Spleen (tissue), 11 donors: ENCODE measurements at regions not wholly inside any gene's neighbourhood (a gene's known extent, or its start where the extent isn't known, plus 50 kb on each side); places are given as distances from the start of the nearest gene placed in this dataset.

ENCODE experiments used
- DNase-seq: peaks from one replicate; pipeline ENCODE4 v3.0.0-alpha.2; 2020
- H3K27ac ChIP-seq, 8 donors: fragments of 200-600 bp; sonication (generic) in 7 of 8; 1 replicate in 4 of 8; 2 replicates in 4 of 8; pipeline versions ENCODE4 v1.5.0 to v1.8.0; 2016 to 2021; ENCODE audit warnings: inconsistent platforms in 4 of 8, mild to moderate bottlenecking in 4 of 8, moderate library complexity in 1 of 8
- H3K27me3 ChIP-seq, 7 donors: fragments of 200-600 bp; sonication (generic) in 6 of 7; replicated peaks in 1 of 7; 1 replicate in 4 of 7; 2 replicates in 3 of 7; pipeline versions ENCODE4 v1.5.0 to v1.8.0; 2016 to 2021; ENCODE audit warnings: inconsistent platforms in 3 of 7, mild to moderate bottlenecking in 1 of 7
- H3K36me3 ChIP-seq, 6 donors: fragments of 200-600 bp; sonication (generic) in 5 of 6; 1 replicate in 4 of 6; 2 replicates in 2 of 6; pipeline versions ENCODE4 v1.5.0 to v1.8.0; 2016 to 2021; ENCODE audit warnings: inconsistent platforms in 2 of 6
- H3K4me1 ChIP-seq, 6 donors: fragments of 200-600 bp; sonication (generic) in 5 of 6; 1 replicate in 3 of 6; 2 replicates in 3 of 6; pipeline versions ENCODE4 v1.5.0 to v1.8.0; 2016 to 2021; ENCODE audit warnings: inconsistent platforms in 3 of 6
- H3K4me3 ChIP-seq, 8 donors: fragments of 200-600 bp; sonication (generic) in 7 of 8; 1 replicate in 4 of 8; 2 replicates in 4 of 8; pipeline versions ENCODE4 v1.5.0 to v1.8.0; 2016 to 2021; ENCODE audit warnings: inconsistent platforms in 4 of 8, mild to moderate bottlenecking in 4 of 8, moderate library complexity in 2 of 8
- H3K9me3 ChIP-seq, 8 donors: fragments of 200-600 bp; sonication (generic) in 7 of 8; 1 replicate in 4 of 8; 2 replicates in 4 of 8; pipeline versions ENCODE4 v1.5.0 to v1.8.0; 2016 to 2021; ENCODE audit warnings: inconsistent platforms in 4 of 8
- POLR2A ChIP-seq, 3 donors: fragments of 450-650 bp; IDR thresholded peaks; one replicate each; pipeline ENCODE4 v1.5.1; 2017; ENCODE audit warnings: antibody characterized with exemption in 3 of 3, mild to moderate bottlenecking in 1 of 3
- POLR2AphosphoS5 ChIP-seq, 3 donors: sonication (generic); formaldehyde crosslinking; IDR thresholded peaks; one replicate each; pipeline ENCODE4 v1.5.1; 2017; ENCODE audit warnings: antibody characterized with exemption in 3 of 3
- WGBS, 5 donors: extraction: QIAGEN DNeasy Blood & Tissue Kit in 3 of 5; methylation state at CpG; one replicate each; pipeline versions ENCODE4 v1.1.5 to v1.1.7; 2013 to 2018; 5-methylcytosine and 5-hydroxymethylcytosine counted together
- intact Hi-C: fragments of 100-400 bp; cut with DNase I; formaldehyde crosslinking; loops from one replicate; pipeline ENCODE4 v1.15.0; 2023; ENCODE audit warnings: low total_unique reads
- TF ChIP-seq, protein P1 (sequence below), 11 experiments: fragments of 200-600 bp in 7 of 11; fragments of 450-650 bp in 4 of 11; sonication (generic) in 4 of 11; IDR thresholded peaks in 8 of 11; conservative IDR thresholded peaks in 3 of 11; 1 replicate in 7 of 11; 2 replicates in 4 of 11; pipeline versions ENCODE4 v1.4.0 to v1.8.0; 2016 to 2021; ENCODE audit warnings: antibody characterized with exemption in 11 of 11, inconsistent platforms in 4 of 11, mild to moderate bottlenecking in 1 of 11
- donor health status: healthy with polysubstance abuse.
- donor health status: DM: no; HTN: no; CAD: no; lungs with moderate emphysema.
- donor health status: DM: no; HTN: no; CAD: no.
- donor health status: Bipolar disorder and iron deficiency.
- donor health status: healthy.
- donor health status: DM: no; HTN: no; CAD: no.
- donor health status: DM: yes; HTN: yes; CAD: no.

DNA sequence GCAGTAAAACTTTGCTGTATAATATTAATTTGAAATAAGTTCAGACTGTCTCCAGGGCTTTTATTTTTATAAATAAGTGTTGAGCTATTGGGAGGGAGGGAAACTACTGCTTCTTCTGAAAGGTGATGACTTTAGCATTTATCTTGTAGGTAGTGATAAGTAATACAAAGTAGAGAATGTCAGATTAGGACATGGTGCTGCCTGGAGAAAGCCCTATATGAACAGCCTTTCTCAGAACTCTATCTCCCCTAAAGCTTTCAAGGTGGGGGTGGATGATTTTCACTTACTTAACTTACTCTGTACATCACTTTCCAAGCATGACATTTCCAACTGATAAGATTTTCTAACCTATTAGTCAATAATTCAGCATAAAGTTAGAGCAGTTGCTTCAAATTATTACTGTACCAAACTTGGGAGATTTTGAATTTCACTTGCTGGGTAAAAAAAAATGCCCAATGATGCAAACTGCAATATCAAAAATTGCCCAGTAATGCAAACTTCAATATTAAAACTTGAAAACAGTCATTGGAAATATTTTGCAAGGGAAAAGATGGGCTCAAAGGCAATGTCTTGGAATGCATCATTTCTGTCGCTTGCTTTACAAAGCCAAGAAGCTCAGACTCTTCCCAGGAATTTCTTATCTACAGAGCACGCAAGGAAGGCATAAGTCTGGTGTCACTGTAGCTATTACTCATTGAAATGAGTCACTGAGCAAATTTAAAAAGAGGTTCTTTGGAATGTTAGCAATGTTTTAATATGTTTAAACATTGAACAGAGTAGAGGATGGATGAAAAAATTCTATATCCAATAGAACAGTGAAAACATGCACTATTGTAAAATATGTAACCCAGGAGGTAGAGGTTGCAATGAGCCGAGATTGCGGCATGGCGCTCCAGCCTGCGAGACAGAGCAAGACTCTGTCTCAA, 569.5 kb downstream of the PSAT1 start:
- H3K4me3 ChIP-seq = no peak overlapping the region
- WGBS, 5 donors = 81 to 93% (median 87%) methylated on average over 6 of the region's 6 CpGs
- no peak overlapping the region for H3K27ac ChIP-seq
- no peaks in the 10 kb centered on the region for H3K4me1 ChIP-seq
- intact Hi-C loops = no loop called here
- TF ChIP-seq POLR2AphosphoS5 (IDR thresholded peaks at IDR 0.05) (no peak), POLR2A (IDR thresholded peaks at IDR 0.05) (no peak)
- TF ChIP-seq, protein P1, sequence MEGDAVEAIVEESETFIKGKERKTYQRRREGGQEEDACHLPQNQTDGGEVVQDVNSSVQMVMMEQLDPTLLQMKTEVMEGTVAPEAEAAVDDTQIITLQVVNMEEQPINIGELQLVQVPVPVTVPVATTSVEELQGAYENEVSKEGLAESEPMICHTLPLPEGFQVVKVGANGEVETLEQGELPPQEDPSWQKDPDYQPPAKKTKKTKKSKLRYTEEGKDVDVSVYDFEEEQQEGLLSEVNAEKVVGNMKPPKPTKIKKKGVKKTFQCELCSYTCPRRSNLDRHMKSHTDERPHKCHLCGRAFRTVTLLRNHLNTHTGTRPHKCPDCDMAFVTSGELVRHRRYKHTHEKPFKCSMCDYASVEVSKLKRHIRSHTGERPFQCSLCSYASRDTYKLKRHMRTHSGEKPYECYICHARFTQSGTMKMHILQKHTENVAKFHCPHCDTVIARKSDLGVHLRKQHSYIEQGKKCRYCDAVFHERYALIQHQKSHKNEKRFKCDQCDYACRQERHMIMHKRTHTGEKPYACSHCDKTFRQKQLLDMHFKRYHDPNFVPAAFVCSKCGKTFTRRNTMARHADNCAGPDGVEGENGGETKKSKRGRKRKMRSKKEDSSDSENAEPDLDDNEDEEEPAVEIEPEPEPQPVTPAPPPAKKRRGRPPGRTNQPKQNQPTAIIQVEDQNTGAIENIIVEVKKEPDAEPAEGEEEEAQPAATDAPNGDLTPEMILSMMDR (IDR thresholded peaks at IDR 0.05 in 8 of 11, conservative IDR thresholded peaks at IDR 0.05 in 3 of 11) = no peak
- no peaks in the 10 kb centered on the region for H3K27me3 ChIP-seq
- no peaks in the 10 kb centered on the region for H3K36me3 ChIP-seq
- DNase-seq = no peak
- no peaks in the 10 kb centered on the region for H3K9me3 ChIP-seq

GRCh38 chr9:78871086-78871451, 574.1 kb downstream of the PSAT1 start:
- DNase-seq = no peak
- H3K27me3 ChIP-seq = no peaks in the 10 kb centered on the region
- H3K4me1 ChIP-seq = no peaks in the 10 kb centered on the region
- peaks cover 0 to 9% (median 0%) of the 10 kb centered on the region in 8 donors for H3K9me3 ChIP-seq
- no peaks in the 10 kb centered on the region for H3K36me3 ChIP-seq
- no peak overlapping the region for H3K27ac ChIP-seq
- no peak overlapping the region for H3K4me3 ChIP-seq
- no peak for TF ChIP-seq POLR2AphosphoS5 (IDR thresholded peaks at IDR 0.05)
- intact Hi-C loops = no loop called here

- TF ChIP-seq, protein P1 (IDR thresholded peaks at IDR 0.05 in 8 of 11, conservative IDR thresholded peaks at IDR 0.05 in 3 of 11) = no peak
- TF ChIP-seq POLR2A (IDR thresholded peaks at IDR 0.05) (no peak), POLR2AphosphoS5 (IDR thresholded peaks at IDR 0.05) (no peak)
- H3K27ac ChIP-seq = no peak overlapping the region
- intact Hi-C loops = no loop called here
- H3K27me3 ChIP-seq = no peaks in the 10 kb centered on the region
- H3K9me3 ChIP-seq = peaks cover 0 to 9% (median 0%) of the 10 kb centered on the region in 8 donors
- no peak for DNase-seq
- no peaks in the 10 kb centered on the region for H3K4me1 ChIP-seq
- H3K36me3 ChIP-seq = no peaks in the 10 kb centered on the region
- H3K4me3 ChIP-seq = no peak overlapping the region
- 81 to 94% (median 84%) methylated on average over 4 of the region's 4 CpGs for WGBS, 5 donors
These were observed 574.8 kb downstream of the PSAT1 start for GRCh38 chr9:78871452-78872331.

GRCh38 chr9:78874061-78874460, 577.1 kb downstream of the PSAT1 start:
- intact Hi-C loops = no loop called here
- H3K27ac ChIP-seq = no peak overlapping the region
- H3K27me3 ChIP-seq = no peaks in the 10 kb centered on the region
- H3K9me3 ChIP-seq = peaks cover 0 to 9% (median 0%) of the 10 kb centered on the region in 8 donors
- H3K4me3 ChIP-seq = no peak overlapping the region
- no peak for DNase-seq
- no peaks in the 10 kb centered on the region for H3K36me3 ChIP-seq
- no peaks in the 10 kb centered on the region for H3K4me1 ChIP-seq
- 77 to 87% (median 80%) methylated on average over 2 of the region's 2 CpGs for WGBS, 5 donors
- TF ChIP-seq, protein P1 (IDR thresholded peaks at IDR 0.05 in 8 of 11, conservative IDR thresholded peaks at IDR 0.05 in 3 of 11) = no peak
- TF ChIP-seq POLR2AphosphoS5 (IDR thresholded peaks at IDR 0.05) (no peak), POLR2A (IDR thresholded peaks at IDR 0.05) (no peak)
